GM21723 (cell line): ENCODE measurements at regions not wholly inside any gene's neighbourhood (a gene's known extent, or its start where the extent isn't known, plus 50 kb on each side); places are given as distances from the start of the nearest gene placed in this dataset.
"Not testable (repeated sequence)": the region's sequence is repeated elsewhere in the genome, so short reads cannot be mapped to it uniquely, and the experiment has no call there.

Source experiments
- ATAC-seq: cut with Tn5 transposase; IDR thresholded peaks from one replicate; pipeline ENCODE4 v1.9.1; 2021; ENCODE audit warnings: mild to moderate bottlenecking, moderate library complexity; ENCODE audit not compliant: unreplicated experiment

DNA sequence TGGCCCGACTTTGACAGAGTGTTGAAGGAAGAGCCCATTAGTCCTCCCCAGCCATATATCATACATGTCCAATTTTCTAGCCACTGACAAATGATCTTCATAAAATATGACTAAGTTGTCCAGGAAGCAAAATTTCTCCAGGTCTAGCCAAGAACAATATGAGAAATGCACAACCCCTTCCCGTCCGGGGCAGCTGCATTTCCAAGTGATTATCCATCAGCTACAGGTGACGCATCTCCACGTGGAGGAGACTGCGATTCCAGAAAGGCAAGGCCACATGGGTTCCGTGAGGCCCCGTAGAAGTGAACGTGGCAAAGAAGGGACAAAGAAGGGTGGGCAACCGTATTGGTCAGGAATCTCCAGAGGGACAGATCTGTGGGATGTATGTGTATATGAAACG lies 118.6 kb downstream of the ATP6V0E2 start:
- ATAC-seq: not testable (repeated sequence)

- ATAC-seq: not testable (repeated sequence)
Observed at GRCh38 chr7:149995369-149996026, 121.7 kb downstream of the ATP6V0E2 start.

GRCh38 chr7:150000780-150001599 lies 127.2 kb downstream of the ATP6V0E2 start:
- ATAC-seq: not testable (repeated sequence)

DNA sequence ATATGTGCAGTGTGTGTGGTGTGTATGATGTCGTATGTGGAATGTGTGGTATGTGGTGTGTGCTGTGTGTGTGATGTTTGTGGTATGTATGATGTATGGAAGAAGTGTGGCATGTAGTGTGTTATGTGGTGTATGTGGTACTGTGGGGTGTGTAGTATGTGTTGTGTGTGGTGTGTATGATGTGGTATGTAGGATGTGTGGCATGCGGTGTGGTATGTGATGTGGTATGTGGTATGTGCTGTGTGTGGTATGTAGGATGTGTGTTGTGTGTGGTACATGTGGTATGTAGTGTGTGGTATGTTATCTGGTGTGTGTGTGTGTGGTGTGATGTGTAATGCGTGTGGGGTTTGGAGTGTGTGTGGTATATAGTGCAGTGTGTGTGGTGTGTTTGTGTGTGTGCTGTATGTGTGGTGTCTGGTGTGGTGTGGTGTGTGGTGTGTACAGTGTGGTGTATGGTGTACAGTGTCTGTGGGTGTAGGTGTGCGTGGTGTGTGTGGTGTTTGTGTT lies 129.6 kb downstream of the ATP6V0E2 start:
- no peak for ATAC-seq

- not testable (repeated sequence) for ATAC-seq
Observed at GRCh38 chr7:150003973-150004372, 130.2 kb downstream of the ATP6V0E2 start.

DNA sequence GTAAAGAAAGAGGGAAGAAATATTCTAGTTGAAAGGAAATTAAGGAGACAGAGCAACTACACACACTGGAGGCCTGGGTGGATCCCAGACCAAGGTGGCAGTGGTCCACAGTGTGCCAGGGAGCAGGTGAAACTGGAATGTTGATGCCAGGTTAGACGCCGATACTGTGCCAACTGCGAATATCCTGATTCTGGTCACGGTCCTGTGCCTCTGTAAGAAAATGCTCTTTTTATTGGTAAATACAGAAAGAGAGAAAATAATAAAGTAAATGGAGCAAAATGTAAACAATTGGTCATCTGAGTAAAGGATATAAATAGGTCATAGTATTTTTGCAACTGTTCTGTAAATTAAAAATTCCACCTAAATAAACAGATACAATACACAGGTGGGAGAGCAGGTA lies 131.1 kb downstream of the ATP6V0E2 start:
- ATAC-seq: not testable (repeated sequence)

- not testable (repeated sequence) for ATAC-seq
Observed at GRCh38 chr7:150009620-150010303, 136.0 kb downstream of the ATP6V0E2 start.

- not testable (repeated sequence) for ATAC-seq
Observed at GRCh38 chr7:150016651-150017189, 143.0 kb downstream of the ATP6V0E2 start.

GRCh38 chr7:150020210-150020609 lies 146.4 kb downstream of the ATP6V0E2 start:
- not testable (repeated sequence) for ATAC-seq

- not testable (repeated sequence) for ATAC-seq
Observed at GRCh38 chr7:150024550-150025490, 151.1 kb downstream of the ATP6V0E2 start.

DNA sequence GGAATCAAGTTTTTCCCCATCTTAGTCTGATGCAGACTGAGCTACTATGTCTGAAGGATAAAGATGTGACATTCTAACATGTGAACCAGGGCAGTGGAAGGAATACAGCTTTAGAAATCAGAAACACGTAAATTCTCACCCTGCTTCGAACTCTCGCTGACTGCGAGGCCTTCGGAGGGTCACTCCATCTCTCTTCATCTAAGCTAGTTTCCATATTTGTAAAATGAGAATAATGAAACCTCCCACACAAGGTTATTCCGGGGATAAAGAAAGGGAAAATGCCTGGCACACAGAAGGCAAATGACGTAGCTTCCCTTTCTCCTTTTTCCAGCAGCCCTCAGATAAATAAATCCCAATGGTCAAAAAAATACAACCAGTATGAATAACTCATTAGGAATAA lies 152.0 kb downstream of the ATP6V0E2 start:
- not testable (repeated sequence) for ATAC-seq

- not testable (repeated sequence) for ATAC-seq
Observed at GRCh38 chr7:150028344-150029012, 154.7 kb downstream of the ATP6V0E2 start.

DNA sequence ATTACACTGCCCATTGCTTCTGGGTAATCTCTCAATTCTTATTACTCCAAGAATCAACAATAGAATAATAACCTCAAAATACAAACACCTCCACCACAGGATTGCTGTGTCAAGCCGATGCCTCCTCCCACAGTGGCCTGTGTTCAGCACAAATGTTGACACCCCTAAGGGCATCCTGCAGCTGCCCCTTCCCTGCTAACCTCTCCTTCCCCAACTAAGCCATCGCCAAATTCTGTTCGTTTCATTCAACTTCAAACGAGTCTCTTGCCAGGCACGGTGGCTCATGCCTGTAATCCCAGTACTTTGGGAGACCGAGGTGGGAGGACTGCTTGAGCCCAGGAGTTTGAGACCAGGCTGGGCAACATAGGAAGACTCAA lies 155.2 kb downstream of the ATP6V0E2 start:
- ATAC-seq: not testable (repeated sequence)

DNA sequence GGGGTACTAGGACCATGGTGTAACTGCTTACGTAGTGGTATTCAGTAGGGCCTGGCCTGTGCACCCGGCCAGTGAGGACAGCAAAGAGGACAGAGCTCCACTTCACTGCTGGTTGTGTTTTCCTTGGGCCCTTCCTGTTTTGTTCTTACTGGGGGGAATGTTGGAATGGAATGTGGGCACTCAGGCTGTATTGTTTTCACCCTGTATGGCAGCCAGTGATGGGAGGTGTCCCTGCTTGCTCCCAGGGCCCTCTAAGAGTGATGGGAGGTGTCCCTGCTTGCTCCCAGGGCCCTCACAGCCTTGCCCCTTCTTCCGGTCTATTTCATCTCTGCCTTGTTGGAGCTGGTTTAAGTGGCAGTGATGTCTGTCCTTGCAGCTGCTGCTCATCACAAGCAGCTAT lies 158.0 kb downstream of the ATP6V0E2 start:
- ATAC-seq: not testable (repeated sequence)

- not testable (repeated sequence) for ATAC-seq
Observed at GRCh38 chr7:150033711-150034110, 159.9 kb downstream of the ATP6V0E2 start.

GRCh38 chr7:150035769-150036168 lies 162.0 kb downstream of the ATP6V0E2 start:
- ATAC-seq: not testable (repeated sequence)

- not testable (repeated sequence) for ATAC-seq
Observed at GRCh38 chr7:150039061-150039460, 165.3 kb downstream of the ATP6V0E2 start.

GRCh38 chr7:150042281-150042680 lies 168.5 kb downstream of the ATP6V0E2 start:
- ATAC-seq: not testable (repeated sequence)

DNA sequence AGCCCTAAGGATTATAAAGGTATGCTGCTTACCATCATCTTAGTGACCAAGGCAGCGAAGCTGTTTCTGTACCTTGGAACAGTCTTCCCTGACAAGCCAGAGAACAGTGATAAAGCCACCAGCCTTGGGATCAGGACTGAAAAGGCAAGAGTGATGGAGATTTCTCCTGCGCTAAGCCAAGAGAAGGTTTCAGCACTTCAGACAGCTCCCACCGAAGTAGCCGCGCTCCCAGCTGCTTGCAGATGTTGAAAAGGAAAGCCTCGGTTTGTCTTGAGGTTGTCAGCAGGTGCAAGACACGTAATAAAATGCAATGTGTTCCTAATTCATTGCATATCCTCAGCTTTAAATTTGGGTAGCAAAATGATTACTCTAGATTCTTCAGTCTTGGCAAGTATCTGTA lies 171.0 kb downstream of the ATP6V0E2 start:
- ATAC-seq: not testable (repeated sequence)
